ENCODE measurements at regions not wholly inside any gene's neighbourhood (a gene's known extent, or its start where the extent isn't known, plus 50 kb on each side); places are given as distances from the start of the nearest gene placed in this dataset. TPM values are rescaled to one million over a fixed set of nuclear protein-coding genes. Genes with fewer than 3 reads are reported as not detected.

DNA sequence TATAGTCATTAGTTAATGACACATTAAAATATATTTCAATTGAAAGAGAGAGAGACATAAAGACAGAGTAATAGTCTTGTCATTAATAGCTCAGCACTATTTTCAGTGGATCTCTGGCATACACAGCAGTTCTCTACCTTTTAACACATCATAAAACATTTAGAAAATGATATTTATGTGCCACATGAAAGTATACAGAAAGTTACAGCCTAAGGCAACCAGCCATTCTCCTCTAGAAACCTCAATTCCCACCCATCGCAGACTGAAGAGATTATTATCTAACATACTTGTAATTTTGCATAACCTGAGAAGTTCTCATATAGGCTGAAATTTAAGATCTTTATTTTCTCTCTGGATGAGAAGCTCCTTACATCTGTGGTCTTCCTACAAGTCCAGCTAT is 58.7 kb upstream of the FAM83B start:
- H3K27me3 ChIP-seq (ENCODE audit: control insufficient read depth, insufficient read depth, low read length) = no peaks in the 10 kb centered on the region
- WGBS (ENCODE audit: insufficient coverage) = no CpG with 5 or more reads among the region's 1 CpG
- DNase-seq (ENCODE audit: low read depth in 4 of 6, low spot score in 6 of 6) = no peak

More for the DNA sequence above, 58.7 kb upstream of the FAM83B start:
- no peaks in the 10 kb centered on the region for H3K36me3 ChIP-seq (ENCODE audit: control insufficient read depth, insufficient read depth, low read length)
- H3K9me3 ChIP-seq (ENCODE audit: control insufficient read depth, insufficient read depth, low read length) = no peaks in the 10 kb centered on the region
- no peak overlapping the region for H3K27ac ChIP-seq (ENCODE audit: low read depth, low read length)
- no peaks in the 10 kb centered on the region for H3K4me1 ChIP-seq (ENCODE audit: control insufficient read depth, insufficient read depth, low read length)
- no peak overlapping the region for H3K4me3 ChIP-seq (ENCODE audit: low read depth, low read length)

Small RNA genes in the stretch of these regions (small RNA-seq; reads per million reads assigned to genes)
- not detected for gene RNU6-1023P (ENCODE audit: low replicate concordance)
